GM21825 (cell line): ENCODE measurements at regions not wholly inside any gene's neighbourhood (a gene's known extent, or its start where the extent isn't known, plus 50 kb on each side); places are given as distances from the start of the nearest gene placed in this dataset.

Experiments
- ATAC-seq: cut with Tn5 transposase; IDR thresholded peaks from one replicate; pipeline ENCODE4 v1.9.1; 2021; ENCODE audit warnings: mild to moderate bottlenecking, moderate library complexity; ENCODE audit not compliant: unreplicated experiment

GRCh38 chr3:128515-129172 is 67.9 kb upstream of the CHL1 start:
- no peak for ATAC-seq

DNA sequence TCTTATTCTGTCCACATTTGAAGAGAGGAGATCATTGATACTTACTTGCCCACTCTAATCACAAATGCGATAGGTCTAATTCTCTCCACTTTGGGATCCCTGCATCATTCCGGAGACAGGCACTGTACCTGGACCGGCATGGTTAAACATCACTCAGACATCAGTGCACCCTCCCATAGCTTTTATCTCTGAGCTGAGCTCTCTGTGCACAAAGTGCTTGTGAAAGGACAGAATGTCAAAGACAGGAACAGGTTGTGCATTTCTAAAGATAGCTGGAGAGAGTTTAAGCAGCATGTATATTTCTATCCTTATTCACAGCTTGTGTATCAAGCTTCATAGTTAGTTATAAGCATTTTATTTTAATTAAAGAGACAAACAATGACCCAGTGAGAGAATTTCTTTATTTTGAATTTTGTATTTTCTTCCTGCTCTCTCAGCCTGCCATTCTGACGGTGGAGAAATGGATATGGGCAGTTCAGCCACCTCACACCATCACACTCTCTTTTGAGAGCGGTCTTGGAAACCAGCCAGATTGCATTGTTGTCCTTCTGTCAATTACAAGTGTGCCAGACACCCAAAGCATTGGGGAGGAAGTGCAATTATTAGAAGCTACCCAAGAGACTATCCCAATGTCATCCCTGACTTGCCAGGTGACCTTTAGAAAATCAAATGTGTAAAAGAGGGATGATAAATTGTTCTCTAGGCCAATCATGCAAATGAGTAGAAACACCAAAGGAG is 65.2 kb upstream of the CHL1 start:
- no peak for ATAC-seq

- no peak for ATAC-seq
Measured at GRCh38 chr3:132378-132777, 64.2 kb upstream of the CHL1 start.

GRCh38 chr3:132904-133303 is 63.7 kb upstream of the CHL1 start:
- ATAC-seq = no peak

GRCh38 chr3:140748-141330 is 55.7 kb upstream of the CHL1 start:
- no peak for ATAC-seq
